Duodenal mucosa (tissue), 2 donors: ENCODE measurements at regions not wholly inside any gene's neighbourhood (a gene's known extent, or its start where the extent isn't known, plus 50 kb on each side); places are given as distances from the start of the nearest gene placed in this dataset.

Source experiments
- H3K27ac ChIP-seq: one replicate; pipeline ENCODE4 v1.7.0; 2013; ENCODE audit warnings: low read depth, low read length
- H3K27me3 ChIP-seq, 2 donors: one replicate each; pipeline ENCODE4 v1.7.0; 2013; ENCODE audit warnings: low read length in 2 of 2, control low read depth in 1 of 2; ENCODE audit not compliant: insufficient read depth in 2 of 2, control insufficient read depth in 1 of 2
- H3K36me3 ChIP-seq, 2 donors: one replicate each; pipeline ENCODE4 v1.7.0; 2013; ENCODE audit warnings: low read length in 2 of 2, control low read depth in 1 of 2; ENCODE audit not compliant: insufficient read depth in 2 of 2, control insufficient read depth in 1 of 2
- H3K4me1 ChIP-seq, 2 donors: one replicate each; pipeline ENCODE4 v1.7.0; 2013; ENCODE audit warnings: low read length in 2 of 2, control low read depth in 1 of 2; ENCODE audit not compliant: insufficient read depth in 2 of 2, control insufficient read depth in 1 of 2
- H3K4me3 ChIP-seq, 2 donors: one replicate each; pipeline ENCODE4 v1.7.0; 2013; ENCODE audit warnings: low read length in 2 of 2, low read depth in 1 of 2
- H3K9ac ChIP-seq, 2 donors: one replicate each; pipeline ENCODE4 v1.7.0; 2013; ENCODE audit warnings: low read length in 2 of 2, low read depth in 1 of 2
- H3K9me3 ChIP-seq, 2 donors: one replicate each; pipeline ENCODE4 v1.7.0; 2013; ENCODE audit warnings: low read length in 2 of 2, control low read depth in 1 of 2; ENCODE audit not compliant: control insufficient read depth in 1 of 2

- Histone ChIP-seq H3K4me1 (no peaks in the 10 kb centered on the region), H3K9ac (no peak overlapping the region), H3K36me3 (no peaks in the 10 kb centered on the region), H3K27me3 (no peaks in the 10 kb centered on the region), H3K27ac (no peak overlapping the region), H3K9me3 (no peaks in the 10 kb centered on the region), H3K4me3 (no peak overlapping the region)
These were observed 417.0 kb downstream of the SLC4A3 start for GRCh38 chr2:220044383-220044782.

DNA sequence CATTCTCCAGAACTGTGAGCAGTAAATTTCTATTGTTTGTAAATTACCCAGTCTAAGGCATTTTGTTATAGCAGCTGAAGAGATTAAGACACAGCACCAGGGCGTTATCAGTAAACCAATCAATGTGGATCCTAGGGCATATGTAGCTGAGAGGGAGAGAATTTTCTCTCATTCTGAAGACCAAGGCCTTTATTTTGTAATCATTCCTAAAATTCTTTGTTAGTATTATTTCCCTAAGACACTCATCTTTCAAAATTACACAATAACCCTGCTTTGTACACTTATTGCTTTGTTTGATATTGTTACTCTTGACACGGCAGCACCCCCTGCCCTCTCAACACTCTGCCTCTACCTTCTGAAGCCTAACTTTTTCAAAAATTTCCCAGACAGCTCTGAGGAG lies 419.1 kb downstream of the SLC4A3 start:
- Histone ChIP-seq H3K9ac (no peak overlapping the region), H3K9me3 (no peaks in the 10 kb centered on the region), H3K27ac (no peak overlapping the region), H3K4me3 (no peak overlapping the region), H3K36me3 (no peaks in the 10 kb centered on the region), H3K4me1 (no peaks in the 10 kb centered on the region), H3K27me3 (no peaks in the 10 kb centered on the region)

DNA sequence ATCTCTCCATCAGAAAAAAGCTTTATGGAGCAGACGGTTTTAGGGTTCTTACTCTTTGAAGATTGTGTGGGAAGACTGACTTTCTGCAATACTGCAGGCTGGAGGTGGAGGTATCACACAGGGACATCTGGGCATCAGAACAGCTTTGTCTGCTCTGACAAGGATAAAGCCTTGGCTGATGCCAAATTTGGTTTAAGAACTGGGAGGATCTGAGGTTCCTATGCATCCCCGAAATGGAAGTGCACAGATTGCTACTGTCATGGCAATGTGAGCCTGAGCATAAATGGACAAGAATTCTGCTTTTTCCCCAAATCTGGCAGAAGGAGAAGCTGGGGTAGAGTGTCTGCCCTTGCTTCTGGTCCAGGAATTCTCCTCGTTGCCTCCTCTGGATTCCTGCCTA lies 424.3 kb downstream of the SLC4A3 start:
- H3K9ac ChIP-seq = no peak overlapping the region
- no peaks in the 10 kb centered on the region for H3K4me1 ChIP-seq
- no peaks in the 10 kb centered on the region for H3K9me3 ChIP-seq
- H3K36me3 ChIP-seq = no peaks in the 10 kb centered on the region
- H3K27me3 ChIP-seq = no peaks in the 10 kb centered on the region
- H3K27ac ChIP-seq = no peak overlapping the region
- no peak overlapping the region for H3K4me3 ChIP-seq

- Histone ChIP-seq H3K36me3 (no peaks in the 10 kb centered on the region), H3K4me1 (no peaks in the 10 kb centered on the region), H3K4me3 (no peak overlapping the region), H3K9ac (no peak overlapping the region), H3K27me3 (no peaks in the 10 kb centered on the region), H3K27ac (no peak overlapping the region), H3K9me3 (no peaks in the 10 kb centered on the region)
These were observed 426.5 kb downstream of the SLC4A3 start for GRCh38 chr2:220053919-220054318.

DNA sequence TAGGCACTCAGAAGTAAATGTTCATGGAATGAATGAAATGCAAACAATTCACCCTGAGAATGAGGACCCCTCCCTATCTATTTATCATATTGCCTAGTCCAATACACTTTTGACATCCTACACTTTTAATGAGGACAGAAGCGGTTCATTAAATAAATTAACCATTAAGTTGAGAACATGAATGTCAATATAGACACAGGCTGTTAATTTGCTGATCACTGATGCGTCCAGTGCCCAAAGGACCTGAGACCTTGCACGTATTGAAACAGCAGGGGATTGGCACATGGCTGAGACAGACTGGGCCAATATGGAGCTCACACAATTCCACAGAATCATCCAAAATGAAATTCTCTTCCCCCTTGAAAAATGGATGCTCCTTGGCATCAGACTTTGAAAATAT lies 430.0 kb downstream of the SLC4A3 start:
- H3K9me3 ChIP-seq = no peaks in the 10 kb centered on the region
- H3K4me3 ChIP-seq = no peak overlapping the region
- no peaks in the 10 kb centered on the region for H3K36me3 ChIP-seq
- no peak overlapping the region for H3K27ac ChIP-seq
- no peak overlapping the region for H3K9ac ChIP-seq
- H3K4me1 ChIP-seq = no peaks in the 10 kb centered on the region
- H3K27me3 ChIP-seq = no peaks in the 10 kb centered on the region

DNA sequence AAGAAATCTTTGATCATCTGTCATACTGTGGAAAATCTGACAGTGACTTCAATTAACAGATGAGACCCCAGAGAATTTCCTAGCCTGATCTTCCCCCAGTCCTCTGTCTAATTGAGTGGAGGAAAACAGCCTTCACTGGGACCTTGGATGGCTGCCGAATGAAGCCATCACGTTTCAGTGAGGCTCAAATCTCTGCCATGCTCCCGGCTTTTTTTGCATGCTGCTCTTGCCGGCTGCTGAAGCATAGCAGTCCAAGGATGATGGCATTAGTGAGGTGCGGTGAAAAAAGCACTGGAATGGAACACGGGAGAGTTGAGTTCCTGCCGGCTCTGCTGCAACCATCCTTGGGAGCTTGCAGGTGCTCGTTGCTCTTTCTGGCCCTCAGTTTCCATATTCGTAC lies 430.5 kb downstream of the SLC4A3 start:
- no peaks in the 10 kb centered on the region for H3K36me3 ChIP-seq
- H3K27me3 ChIP-seq = no peaks in the 10 kb centered on the region
- H3K4me3 ChIP-seq = no peak overlapping the region
- no peaks in the 10 kb centered on the region for H3K9me3 ChIP-seq
- H3K4me1 ChIP-seq = no peaks in the 10 kb centered on the region
- no peak overlapping the region for H3K9ac ChIP-seq
- H3K27ac ChIP-seq = no peak overlapping the region

DNA sequence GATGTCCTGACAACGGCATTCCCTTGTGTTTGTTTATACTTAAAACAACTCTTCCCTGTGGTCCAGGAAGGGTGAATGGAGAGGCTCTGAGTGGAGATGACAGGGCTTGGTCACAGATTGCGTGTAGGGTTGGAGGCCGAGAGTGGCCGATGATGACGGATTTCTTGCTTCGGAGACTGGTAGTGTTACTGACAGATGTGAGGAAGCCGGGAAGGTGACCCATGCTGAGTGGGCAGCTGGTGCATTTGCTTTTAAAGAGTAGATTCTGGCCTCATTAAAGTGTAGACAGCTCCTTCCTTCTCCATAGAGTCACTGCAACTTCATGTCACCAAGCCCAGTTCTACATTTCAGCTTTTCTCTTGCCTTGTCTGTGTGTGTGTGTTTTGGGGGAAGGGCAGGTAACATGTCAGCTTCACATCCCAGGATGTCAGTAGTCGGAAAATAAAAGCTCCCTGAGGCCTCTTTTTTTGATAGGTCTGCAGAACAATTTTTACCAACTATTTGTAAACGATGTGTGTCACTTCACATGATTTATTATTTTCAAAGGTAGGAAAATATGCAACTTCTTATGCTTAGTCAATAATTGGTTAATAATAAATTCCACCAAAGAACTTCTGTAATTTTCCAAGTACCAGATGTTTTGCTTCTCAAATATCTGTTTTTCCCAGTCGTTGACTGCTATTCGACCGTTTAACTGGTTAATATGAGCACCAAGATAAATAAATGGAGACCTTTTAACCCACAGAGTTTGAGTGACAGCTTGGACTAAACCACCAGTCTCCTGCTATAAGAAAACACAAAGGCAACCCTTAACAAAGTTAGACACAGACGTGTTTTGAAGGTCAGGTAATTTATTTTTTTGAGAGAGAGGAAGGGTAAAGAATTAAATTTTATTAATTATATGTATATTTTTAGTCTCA lies 436.9 kb downstream of the SLC4A3 start:
- H3K36me3 ChIP-seq = no peaks in the 10 kb centered on the region
- H3K9ac ChIP-seq = no peak overlapping the region
- no peak overlapping the region for H3K27ac ChIP-seq
- no peaks in the 10 kb centered on the region for H3K9me3 ChIP-seq
- H3K4me1 ChIP-seq = no peaks in the 10 kb centered on the region
- no peaks in the 10 kb centered on the region for H3K27me3 ChIP-seq
- H3K4me3 ChIP-seq = no peak overlapping the region

DNA sequence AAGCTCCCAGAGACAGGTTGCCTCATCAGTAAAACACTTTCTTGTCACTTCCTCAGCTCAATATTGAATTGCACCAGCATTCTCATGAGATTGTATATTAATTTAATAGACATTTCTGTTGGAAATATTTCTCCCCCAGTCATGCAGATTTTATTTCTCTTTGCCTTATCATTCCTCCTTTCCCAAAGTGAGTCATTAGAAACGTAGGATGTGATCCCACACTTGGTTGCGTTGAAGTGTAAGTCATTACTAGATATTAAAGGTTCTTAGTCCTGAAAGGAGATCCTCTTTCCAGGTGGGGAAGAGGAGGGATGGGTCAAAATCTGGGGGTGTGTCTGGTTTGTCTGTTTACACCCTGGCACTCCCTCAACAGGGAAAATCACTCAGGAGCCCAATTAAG lies 438.2 kb downstream of the SLC4A3 start:
- no peak overlapping the region for H3K4me3 ChIP-seq
- no peaks in the 10 kb centered on the region for H3K4me1 ChIP-seq
- H3K27me3 ChIP-seq = no peaks in the 10 kb centered on the region
- H3K27ac ChIP-seq = no peak overlapping the region
- no peaks in the 10 kb centered on the region for H3K9me3 ChIP-seq
- no peaks in the 10 kb centered on the region for H3K36me3 ChIP-seq
- no peak overlapping the region for H3K9ac ChIP-seq

DNA sequence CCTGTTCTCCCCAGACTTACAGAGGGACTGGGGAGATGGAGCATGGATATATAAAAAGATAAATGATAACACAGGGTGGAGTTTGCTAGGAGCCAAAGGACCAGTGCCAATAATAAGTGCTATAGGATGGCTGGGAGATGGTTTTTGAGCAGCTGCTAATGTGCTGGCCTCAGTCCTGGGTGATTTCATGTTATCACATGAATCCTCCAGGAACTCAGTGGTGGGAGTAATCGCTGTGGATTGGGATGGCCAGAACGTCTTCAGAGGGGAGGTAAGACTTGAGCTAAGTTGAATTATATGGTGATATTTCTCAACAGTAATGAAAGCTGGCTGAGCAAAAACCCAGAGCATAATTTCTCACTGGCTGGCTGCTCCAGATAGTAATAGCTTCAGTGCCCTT lies 441.4 kb downstream of the SLC4A3 start:
- Histone ChIP-seq H3K27me3 (no peaks in the 10 kb centered on the region), H3K27ac (no peak overlapping the region), H3K9ac (no peak overlapping the region)

GRCh38 chr2:220070349-220070748 lies 442.9 kb downstream of the SLC4A3 start:
- no peaks in the 10 kb centered on the region for H3K36me3 ChIP-seq
- no peak overlapping the region for H3K4me3 ChIP-seq
- no peak overlapping the region for H3K9ac ChIP-seq
- H3K4me1 ChIP-seq = no peaks in the 10 kb centered on the region
- no peaks in the 10 kb centered on the region for H3K9me3 ChIP-seq
- no peak overlapping the region for H3K27ac ChIP-seq
- no peaks in the 10 kb centered on the region for H3K27me3 ChIP-seq

More for the DNA sequence above, 441.4 kb downstream of the SLC4A3 start:
- H3K9me3 ChIP-seq = no peaks in the 10 kb centered on the region
- no peak overlapping the region for H3K4me3 ChIP-seq
- no peaks in the 10 kb centered on the region for H3K4me1 ChIP-seq
- H3K36me3 ChIP-seq = no peaks in the 10 kb centered on the region
